NCI-H1048 (cell line): ENCODE measurements at regions not wholly inside any gene's neighbourhood (a gene's known extent, or its start where the extent isn't known, plus 50 kb on each side); places are given as distances from the start of the nearest gene placed in this dataset.

ENCODE experiments used
- DNase-seq: peaks from one replicate; lab custom pipeline; 2025; lab: John Stamatoyannopoulos, UW

- DNase-seq, result no peak
These were observed 540.7 kb upstream of the NECTIN3 start for GRCh38 chr3:110530902-110531301.

- no peak for DNase-seq
These were observed 538.5 kb upstream of the NECTIN3 start for GRCh38 chr3:110533089-110533488.

- DNase-seq, result no peak
These were observed 529.0 kb upstream of the NECTIN3 start for GRCh38 chr3:110542552-110543150.

GRCh38 chr3:110544730-110545129 lies 526.9 kb upstream of the NECTIN3 start:
- DNase-seq, result no peak

- no peak for DNase-seq
These were observed 521.1 kb upstream of the NECTIN3 start for GRCh38 chr3:110550511-110550910.

- no peak for DNase-seq
These were observed 509.0 kb upstream of the NECTIN3 start for GRCh38 chr3:110562621-110563020.

- DNase-seq, result no peak
These were observed 506.9 kb upstream of the NECTIN3 start for GRCh38 chr3:110564674-110565073.

- DNase-seq, result no peak
These were observed 504.6 kb upstream of the NECTIN3 start for GRCh38 chr3:110567029-110567428.

GRCh38 chr3:110568246-110568645 lies 503.4 kb upstream of the NECTIN3 start:
- no peak for DNase-seq

GRCh38 chr3:110569073-110569472 lies 502.5 kb upstream of the NECTIN3 start:
- no peak for DNase-seq

- DNase-seq, result no peak
These were observed 495.9 kb upstream of the NECTIN3 start for GRCh38 chr3:110575702-110576101.

GRCh38 chr3:110576960-110577359 lies 494.7 kb upstream of the NECTIN3 start:
- DNase-seq, result peak; percentile 27

GRCh38 chr3:110577854-110578253 lies 493.8 kb upstream of the NECTIN3 start:
- no peak for DNase-seq

- DNase-seq, result no peak
These were observed 491.6 kb upstream of the NECTIN3 start for GRCh38 chr3:110579840-110580550.

- no peak for DNase-seq
These were observed 488.2 kb upstream of the NECTIN3 start for GRCh38 chr3:110583373-110583935.

GRCh38 chr3:110588906-110589305 lies 482.7 kb upstream of the NECTIN3 start:
- no peak for DNase-seq

GRCh38 chr3:110589341-110589740 lies 482.3 kb upstream of the NECTIN3 start:
- no peak for DNase-seq

GRCh38 chr3:110593749-110594148 lies 477.9 kb upstream of the NECTIN3 start:
- DNase-seq, result no peak

GRCh38 chr3:110598847-110599490 lies 472.6 kb upstream of the NECTIN3 start:
- DNase-seq, result no peak

GRCh38 chr3:110608566-110608965 lies 463.1 kb upstream of the NECTIN3 start:
- no peak for DNase-seq

GRCh38 chr3:110612045-110612444 lies 459.6 kb upstream of the NECTIN3 start:
- DNase-seq, result no peak

GRCh38 chr3:110614186-110614585 lies 457.4 kb upstream of the NECTIN3 start:
- DNase-seq, result no peak

- DNase-seq, result no peak
These were observed 456.2 kb upstream of the NECTIN3 start for GRCh38 chr3:110615454-110615853.
